T-helper 1 cell (primary cell): ENCODE measurements at regions not wholly inside any gene's neighbourhood (a gene's known extent, or its start where the extent isn't known, plus 50 kb on each side); places are given as distances from the start of the nearest gene placed in this dataset.
"Not testable (repeated sequence)": the region's sequence is repeated elsewhere in the genome, so short reads cannot be mapped to it uniquely, and the experiment has no call there.

Experiments used
- DNase-seq, 5 donors: peaks; one replicate each; pipeline ENCODE4 v3.0.0-alpha.2; 2012 to 2020

DNA sequence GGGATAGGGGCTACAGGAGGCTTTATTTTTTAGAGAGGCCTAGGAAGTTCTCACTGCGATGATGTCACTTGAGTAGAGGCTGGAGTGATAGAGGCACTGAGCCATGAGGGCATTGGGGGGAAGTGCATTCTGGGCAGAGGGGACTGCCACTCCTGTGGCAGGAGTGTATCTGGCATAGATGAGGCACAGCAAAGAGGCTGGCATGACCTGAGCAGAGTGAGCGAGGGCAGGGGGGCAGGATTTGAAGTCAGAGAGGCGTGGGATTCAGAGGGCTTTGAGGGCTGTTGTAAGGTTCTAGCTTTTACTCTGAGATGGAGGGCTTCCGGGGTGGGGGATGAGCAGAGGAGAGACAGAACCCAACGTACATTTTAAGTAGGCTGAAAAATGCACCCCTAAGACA lies 91.9 kb upstream of the SH3PXD2B start:
- no peak for DNase-seq

DNA sequence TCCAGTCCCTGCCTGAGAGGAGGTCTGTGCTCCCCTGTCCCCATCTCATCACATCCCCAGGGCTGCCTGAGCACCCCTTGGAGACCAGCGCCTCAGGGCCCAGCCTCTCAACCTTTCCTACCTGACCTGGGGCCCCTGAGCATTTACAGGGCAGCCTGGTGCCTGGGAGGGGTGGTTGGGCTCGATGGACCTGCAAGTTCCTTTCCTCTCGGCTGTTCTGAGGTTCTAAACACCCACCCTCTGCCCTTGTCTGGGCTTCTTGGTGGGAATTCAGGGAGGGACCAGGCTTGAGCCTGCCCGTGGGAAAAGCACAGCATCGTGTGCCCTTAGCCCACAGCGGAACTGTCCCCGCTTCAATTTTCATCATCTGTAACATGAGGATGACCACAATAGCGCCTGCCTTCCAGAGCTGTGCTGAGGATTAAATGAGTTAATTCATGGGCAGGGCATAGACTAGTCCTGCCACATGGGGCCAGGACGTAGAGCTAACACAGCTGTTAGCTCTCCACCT lies 91.0 kb upstream of the SH3PXD2B start:
- DNase-seq = no peak

DNA sequence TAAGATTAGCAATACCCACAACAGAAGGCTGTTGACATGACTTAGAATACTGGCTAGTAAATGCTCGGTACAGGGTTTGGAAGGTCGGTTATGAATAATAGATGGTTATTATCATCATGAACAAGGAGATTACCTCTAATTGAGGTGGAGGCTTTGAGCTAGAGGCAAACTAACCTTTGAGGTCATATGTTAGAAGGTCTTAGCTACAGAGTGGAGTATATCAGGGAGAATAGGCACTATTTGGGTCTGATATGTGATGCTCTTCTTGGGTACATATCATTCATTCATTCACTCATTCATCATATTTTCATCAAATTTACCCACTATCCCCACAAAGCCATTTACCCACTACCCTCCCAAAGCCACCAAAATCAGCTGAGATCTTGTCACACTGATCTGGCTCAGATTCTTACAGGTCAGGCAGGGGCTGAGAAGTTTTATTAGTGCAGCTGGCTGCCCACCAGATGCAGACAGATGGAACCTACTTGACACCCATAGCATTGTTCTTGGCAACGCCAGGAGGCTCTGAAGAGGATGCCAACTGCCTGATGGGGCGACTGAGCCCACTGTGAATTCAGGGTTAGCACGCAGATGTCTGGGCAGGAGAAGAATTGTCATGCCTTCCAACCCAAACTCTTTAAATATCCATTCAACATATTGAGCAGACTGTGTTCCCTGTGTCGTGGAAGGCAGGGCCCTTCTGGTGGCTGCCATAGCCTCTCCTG lies 90.2 kb upstream of the SH3PXD2B start:
- no peak for DNase-seq

DNA sequence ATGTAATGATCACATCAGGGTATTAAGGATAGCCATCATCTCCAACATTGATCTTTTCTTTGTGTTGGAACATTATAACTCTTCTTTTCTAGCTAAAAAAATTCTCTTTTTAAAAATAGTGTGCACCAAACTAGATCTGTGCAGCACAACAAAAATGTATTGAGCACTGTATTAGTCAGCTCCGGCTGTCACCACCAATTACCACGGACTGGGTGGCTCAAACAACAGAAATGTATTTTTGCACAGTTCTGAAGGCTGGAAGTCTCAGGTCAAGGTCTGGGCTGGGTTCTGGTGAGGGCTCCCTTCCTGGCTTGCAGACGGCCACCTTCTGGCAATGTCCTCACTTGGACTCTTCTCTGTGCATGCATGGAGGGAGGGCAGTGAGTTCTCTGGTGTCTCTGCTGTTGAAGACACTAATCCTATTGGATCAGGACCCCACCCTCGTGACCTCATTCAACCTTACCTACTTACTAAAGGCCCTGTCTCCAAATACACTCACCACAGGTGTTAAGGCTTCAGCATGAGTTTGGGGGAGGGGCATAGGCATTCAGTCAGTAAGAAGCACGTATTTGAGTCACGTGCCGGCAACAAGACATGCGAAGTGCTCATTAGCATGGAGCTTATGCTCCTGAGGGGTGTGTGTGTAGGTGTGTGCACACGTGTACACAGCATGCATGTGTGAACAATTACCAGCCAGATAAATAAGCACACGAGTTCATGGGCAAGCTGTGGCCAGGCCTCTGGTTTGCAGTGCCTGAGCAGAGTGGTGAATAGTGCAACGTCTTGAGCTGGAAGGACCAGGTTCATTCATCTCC lies 89.4 kb upstream of the SH3PXD2B start:
- no peak for DNase-seq

DNA sequence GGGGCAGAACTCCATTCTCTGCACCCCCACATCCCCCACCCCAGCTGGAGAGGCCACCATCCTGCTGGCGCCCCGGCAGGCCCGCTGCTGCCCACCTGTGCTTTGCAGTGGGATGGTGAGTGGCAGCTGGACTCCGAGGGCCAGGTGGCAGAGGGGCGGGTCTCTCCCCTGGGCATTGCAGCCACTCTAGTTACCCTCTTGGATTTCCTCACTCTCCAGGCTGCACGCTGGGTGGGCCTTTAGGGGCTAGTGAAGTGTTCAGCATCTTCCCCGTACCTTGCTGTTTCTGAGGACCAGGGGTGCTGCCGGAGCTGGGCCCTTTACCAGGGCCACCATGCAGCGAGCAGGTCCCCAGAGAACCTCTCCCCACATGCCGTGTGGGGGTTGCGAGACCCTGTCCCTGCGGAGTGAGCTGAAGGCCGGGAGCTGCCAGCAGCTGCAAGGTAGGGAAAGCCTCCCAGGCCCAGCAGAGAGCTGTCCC lies 88.4 kb upstream of the SH3PXD2B start:
- DNase-seq = no peak

DNA sequence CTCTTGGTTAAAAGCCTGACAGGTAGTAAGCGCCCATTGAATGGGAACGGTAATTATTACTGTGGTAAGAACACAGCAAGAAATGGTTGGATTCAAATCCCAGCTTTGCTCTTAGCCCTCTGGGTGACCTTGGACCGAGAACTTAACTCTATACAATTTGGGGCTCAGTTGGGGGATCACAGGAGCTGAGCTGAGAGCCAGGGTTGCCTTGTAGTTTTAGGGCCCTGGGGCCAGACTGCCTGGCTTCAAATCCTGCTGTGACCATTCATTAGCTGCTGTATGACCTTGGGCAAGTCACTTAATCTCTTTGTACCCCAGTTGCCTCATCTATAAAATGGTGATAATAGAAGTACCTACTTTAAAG lies 87.4 kb upstream of the SH3PXD2B start:
- DNase-seq = no peak

DNA sequence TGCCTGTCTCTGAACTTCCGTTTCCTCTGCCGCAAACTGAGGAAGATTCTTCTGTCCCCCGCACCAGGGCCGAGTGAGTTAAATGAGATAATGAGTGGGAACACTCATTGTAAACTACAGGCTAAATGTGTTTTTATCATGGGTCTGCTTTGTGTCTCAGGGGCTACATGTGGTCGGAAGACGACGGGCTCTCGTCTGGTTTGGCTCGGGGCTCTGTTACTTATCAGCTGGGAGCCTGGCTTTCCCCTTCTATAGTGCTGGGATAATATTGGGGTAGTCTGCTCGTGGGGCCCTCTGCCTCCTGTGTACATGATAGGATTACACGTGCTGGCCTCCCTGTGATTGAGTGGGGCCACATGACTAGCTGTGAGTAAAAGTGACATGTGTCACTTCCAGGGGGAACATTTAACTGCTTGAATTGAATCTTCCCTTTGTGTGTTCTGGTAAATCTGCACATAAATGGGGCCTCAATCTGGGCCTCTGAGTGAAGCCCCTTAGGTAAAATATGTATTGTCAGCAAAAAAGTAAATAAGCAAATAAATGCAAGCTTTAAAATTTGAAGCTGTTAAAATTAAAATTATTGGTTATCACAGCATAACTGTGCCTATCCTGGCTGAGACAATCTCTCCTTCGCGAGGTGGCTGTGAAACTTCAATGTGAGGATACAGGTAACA lies 86.9 kb upstream of the SH3PXD2B start:
- DNase-seq = no peak

DNA sequence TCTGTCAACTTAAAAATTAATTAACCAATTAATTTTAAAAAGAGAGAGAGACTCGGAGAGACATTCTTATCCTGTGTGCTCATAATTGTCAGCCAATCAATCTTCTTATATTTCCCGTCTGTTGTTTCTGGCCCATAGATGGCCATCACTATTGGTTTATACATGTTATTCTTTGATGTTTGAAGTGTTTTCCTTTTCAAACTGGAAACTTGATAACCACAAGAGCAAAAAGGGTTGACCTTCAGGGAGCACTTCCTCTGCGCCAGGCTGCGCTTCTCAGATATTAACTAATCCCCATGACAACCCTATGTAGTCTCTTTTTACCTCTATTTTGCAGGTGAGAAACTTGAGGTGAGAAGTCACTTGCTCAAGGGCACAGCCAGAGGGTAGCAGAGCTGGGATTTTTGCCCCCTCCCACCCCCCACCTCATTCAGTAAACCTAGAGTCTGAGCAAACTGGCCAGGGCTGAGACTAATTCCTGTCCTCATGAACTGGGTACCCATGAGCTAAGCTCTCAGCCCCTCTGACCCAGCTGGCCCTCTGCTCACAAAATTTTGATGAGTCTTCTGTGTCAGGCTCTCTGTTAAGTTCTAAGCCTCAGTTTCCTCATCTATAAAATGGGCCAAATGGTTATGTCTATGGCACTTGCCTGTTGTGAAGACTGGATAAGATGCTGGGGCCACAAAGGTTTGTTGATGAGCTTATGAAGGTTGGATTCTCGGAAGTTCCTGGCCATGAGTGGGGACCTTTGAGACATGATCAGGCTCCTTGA lies 86.0 kb upstream of the SH3PXD2B start:
- no peak for DNase-seq

DNA sequence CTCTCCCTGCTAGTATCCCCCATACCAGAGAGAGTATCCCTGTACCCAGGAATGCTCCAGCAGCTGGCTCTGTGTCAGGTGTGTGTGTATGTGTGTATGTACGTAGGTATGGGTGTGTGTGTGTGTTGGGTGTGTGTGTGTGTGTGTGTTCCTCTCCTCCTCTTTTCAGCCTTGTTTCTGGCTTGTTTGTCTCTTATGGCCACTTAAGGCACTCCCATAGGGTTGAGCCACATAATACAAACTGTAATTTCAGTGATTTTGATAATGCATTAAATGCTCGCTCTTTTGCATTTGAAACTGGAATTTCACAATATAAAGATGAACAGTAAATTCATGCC lies 80.8 kb upstream of the SH3PXD2B start:
- no peak for DNase-seq

DNA sequence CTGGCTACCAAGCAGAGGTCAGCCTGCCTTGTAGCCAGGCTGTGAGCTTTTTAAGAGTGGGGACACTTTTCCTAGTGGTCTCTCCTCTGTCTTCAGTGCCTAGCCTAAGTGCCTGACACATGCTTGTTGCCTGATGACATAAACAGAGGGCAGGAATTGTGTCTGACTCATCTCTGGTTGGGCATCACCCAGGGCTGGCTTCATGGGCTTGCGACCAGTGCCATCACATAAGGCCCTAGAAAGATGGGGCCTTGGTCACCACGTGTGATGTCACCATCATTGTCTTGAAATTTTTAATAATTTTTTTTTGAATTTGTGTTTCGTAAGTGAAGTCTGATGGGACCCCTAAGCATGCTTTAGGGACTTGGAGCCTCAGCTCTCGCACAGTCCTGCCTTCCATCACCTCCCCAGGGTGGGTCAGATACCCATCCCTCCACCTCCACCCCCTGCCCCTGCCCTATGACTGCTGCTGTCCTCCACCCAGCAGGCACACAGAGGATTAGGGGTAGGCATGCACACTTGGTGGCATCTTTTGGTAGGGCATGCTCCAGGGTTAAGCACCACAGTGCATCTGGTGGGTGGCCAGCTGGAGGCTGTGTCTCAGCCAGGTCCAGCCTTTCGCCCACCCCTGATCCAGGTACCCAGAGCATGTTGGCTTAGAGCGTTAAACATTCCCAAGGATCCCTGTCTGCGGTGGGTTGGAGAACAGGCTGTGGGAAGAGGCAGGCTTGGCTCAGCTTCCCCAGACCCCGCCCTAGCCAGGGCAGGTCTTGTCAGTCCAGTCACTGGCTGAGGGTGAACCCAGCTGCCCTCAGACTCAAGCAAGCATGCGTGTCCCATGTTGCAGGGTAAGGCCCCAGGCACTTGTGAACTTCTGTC lies 80.1 kb upstream of the SH3PXD2B start:
- DNase-seq = no peak

DNA sequence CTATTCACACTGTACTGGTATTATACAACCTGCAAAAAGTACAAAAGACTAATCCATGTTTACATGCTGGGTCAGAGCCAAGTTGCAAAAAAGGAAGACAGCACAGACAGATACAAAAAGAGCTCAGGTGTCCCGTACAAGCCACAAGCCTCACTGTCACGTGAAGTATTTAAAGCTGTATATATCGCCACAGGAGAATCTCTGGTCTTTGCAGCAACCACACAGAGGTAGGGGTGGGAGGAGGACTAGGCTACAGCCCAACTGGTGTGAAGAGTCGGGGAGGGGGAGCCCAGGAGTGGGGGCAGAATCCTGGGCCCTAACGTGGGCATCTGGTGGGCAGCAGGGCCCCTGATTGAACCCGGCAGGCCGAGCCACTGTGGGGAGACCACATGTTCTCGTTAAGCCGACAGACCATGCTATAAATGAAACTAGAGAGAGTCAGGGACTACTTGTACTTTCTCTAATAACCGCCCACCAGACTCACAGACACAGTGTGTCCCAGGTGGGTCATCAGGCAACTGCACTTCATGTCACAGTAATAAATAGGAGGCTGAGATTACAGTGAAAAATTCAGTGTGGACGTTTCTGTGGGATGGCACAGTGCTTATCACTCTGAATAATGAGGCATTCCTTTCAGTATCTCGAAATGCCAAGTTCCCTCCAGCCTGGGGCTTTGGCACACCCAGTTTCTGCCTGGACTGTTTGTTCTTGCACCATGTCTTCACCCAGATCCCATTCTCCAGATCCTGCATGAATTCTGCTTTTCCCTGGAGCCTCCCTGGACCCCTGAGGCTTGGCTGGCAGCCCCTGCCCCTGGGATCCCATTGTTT lies 79.3 kb upstream of the SH3PXD2B start:
- DNase-seq = no peak

DNA sequence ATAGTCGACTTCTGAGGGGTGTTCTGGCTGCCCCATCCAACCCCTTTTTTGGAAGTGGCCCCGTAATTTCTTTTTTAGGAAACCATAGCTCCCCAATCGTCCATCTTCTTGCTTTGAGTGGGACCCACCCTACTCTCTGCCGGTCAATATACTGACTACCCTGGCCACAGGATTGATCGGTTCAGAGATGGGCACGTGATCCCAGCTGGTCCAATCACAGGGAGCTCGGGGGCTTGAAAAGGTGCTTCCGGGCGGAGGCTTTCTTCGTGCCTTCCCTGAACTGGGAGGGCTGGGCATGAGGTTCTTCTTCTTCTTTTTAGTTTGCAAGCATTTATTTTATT lies 78.7 kb upstream of the SH3PXD2B start:
- no peak for DNase-seq

DNA sequence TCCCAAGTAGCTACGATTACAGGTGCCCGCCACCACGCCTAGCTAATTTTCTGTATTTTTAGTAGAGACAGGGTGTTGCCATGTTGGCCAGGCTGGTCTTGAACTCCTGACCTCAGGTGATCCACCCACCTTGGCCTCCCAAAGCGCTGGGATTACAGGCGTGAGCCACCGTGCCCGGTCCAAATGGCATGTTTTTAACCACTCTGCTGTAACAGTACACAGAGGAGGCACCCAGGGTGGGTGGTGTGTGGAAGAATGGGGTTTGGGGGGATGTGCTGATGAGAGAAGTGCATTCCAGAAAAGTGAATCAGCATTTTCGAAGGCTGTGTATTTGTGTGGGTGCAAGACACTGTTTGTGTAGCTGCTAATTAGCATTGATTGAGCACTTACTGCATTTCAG lies 78.1 kb upstream of the SH3PXD2B start:
- DNase-seq = not testable (repeated sequence)

DNA sequence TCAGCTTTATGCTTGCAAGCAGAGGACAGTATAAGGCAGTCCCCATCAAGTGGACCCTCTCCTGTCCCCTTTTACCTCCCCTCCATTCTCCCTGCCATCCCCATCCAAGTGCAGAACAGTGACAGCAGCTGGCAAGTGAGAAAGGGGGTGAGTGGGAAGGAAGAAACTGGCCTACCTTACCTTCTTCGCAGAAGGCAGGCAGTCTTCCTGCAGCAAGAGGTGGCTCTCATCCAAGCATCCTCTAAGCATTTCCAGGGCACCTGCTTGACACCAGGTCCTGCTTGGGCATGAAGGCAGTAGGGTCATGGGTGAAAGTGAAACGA lies 77.3 kb upstream of the SH3PXD2B start:
- no peak for DNase-seq

DNA sequence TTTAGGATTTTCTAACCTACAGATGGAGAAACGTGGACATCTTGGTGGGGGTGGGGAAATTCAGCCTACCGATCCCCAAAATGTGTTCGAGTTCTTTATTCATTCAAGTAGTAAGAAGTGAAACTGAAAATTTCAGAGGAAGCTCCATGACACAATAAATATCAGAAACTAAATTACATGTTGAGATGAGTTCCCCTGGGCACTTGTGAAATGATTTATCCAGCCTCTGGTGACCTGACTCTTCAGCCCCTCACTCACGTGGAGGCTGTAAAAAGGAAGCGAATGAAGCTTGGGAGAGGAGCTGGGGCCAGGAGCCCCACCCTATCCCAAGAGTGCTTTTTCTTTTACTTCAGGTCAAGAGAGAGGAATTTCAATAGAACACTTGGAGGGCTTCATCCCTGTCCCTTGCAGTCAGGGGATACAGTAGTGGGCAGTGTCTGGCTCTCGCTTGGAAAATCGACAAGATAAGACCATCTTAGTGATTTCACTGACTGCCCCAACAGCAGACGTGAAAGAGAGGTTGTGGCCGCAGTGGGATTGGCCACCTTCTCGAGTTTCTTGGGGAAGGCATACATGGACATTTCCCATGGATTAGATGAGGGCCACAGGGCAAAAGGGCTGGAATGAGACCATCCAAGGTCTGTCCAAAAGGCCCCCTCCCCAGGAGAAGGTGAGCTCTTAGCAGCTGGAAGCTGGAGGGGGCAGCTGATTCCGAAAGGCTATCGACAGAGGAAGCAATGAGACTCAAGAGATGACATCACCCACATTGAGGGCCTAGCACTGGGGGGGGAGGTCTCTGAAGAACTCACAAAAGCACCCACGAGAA lies 76.8 kb upstream of the SH3PXD2B start:
- DNase-seq = no peak

DNA sequence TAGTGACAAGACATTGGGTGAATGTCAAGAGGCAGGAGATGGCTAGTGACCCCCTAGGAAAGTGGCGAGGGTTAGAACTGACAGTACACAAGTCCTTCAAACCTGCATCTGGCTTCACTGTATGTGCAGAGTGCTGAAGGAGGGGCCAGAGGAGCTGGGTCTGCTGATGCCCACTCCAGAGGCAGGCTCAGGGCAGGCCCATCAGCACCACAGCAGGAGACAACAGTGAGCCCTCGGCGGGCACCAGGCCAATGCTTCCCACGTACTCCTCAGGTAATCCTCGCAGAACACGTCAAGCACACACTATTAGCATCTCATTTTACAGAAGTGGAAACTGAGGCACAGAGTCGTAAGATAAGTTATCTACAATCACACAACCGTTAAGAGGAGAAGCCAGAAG lies 76.1 kb upstream of the SH3PXD2B start:
- no peak for DNase-seq

DNA sequence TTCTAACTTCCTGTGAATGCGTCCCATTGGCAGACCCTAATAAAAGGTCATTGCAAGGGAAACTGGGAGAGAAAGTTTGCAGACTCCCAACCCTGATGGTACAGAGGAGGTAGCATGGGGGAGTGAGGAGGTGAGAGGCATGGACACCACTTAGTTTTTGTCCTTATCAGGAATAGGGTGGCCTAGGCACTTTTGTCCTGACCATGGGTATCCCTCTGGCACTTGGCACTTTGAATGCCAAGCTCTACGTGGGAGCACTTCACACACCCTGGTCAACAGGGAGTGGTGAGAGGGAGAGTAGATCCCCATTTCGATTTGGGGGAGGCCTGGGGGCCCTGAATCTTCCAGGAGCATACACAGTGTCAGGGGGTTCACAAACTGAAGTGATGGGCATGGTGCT lies 75.6 kb upstream of the SH3PXD2B start:
- no peak for DNase-seq

DNA sequence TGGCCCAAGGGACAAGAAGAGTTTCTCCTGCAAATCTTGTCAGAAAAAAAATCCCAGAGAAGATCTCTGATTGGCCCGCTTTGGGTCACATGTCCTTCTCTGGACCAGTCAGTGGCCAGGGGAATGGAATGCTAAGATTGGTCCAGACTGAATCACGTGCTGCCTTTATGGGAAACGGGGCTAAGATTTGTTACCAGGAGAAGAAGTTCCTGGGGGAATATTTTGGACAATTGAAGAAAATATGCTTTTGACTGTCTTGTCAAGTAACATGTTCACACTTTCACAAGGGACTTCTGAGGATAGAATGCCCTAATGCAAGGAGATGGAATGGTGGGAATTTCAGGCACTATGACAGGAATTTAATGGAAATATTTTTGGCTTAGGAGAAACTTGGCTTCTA lies 74.1 kb upstream of the SH3PXD2B start:
- no peak for DNase-seq

DNA sequence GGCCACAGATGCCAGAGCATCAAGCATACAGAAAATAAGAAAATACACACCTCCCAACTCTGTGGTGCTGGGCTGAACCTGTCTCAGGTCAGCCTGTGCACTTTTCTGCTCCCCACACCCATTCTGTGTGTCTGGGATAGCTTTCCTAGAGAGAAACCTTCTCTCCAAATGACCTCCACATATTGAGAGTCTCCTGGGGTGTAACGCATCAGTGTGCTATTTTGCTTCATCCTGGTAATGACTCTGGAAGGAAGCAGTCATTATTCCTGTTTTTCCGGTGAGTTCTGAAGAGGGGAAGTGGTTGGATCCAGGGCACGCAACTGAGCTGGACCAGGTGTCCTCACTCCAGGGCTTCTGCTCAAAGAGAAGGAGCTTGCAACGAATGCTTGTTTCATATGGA lies 73.2 kb upstream of the SH3PXD2B start:
- DNase-seq = no peak

DNA sequence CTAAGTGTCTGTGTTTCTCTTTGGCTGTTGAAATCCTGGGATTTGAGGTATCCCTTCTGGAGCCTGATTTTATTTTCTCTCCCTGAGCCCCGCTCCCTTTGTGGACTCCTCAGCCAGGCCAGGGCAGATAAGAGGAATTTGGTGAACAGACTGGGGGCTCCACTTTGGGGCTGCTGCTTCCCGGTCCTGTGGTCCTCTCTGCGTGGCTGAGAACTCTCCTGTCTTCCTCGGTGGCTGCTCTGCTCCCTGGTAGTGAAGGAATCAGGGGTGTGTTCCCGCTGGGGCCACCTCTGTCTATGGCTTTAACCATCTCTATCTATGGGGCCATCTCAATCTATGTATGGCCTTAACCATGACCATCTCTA lies 71.7 kb upstream of the SH3PXD2B start:
- no peak for DNase-seq
